B cell (primary cell): ENCODE measurements at regions not wholly inside any gene's neighbourhood (a gene's known extent, or its start where the extent isn't known, plus 50 kb on each side); places are given as distances from the start of the nearest gene placed in this dataset.

Source experiments
- CTCF ChIP-seq: fragments of 200-600 bp; IDR thresholded peaks from one replicate; pipeline ENCODE4 v1.8.0; 2022; ENCODE audit warnings: antibody characterized with exemption, mild to moderate bottlenecking
- EZH2 ChIP-seq: IDR thresholded peaks from 2 replicates; pipeline ENCODE4 v1.6.1; 2012; ENCODE audit warnings: borderline replicate concordance, low read depth, mild to moderate bottlenecking, moderate library complexity, low read length; ENCODE audit not compliant: insufficient read depth, poor library complexity, severe bottlenecking

GRCh38 chr1:172724232-172724631 is 65.3 kb downstream of the FASLG start:
- TF ChIP-seq EZH2 (no peak), CTCF (no peak)
